Osteocyte (in vitro differentiated cells): ENCODE measurements at regions not wholly inside any gene's neighbourhood (a gene's known extent, or its start where the extent isn't known, plus 50 kb on each side); places are given as distances from the start of the nearest gene placed in this dataset.

Experiments
- DNase-seq: peaks from one replicate; pipeline ENCODE4 v3.0.0; 2021; ENCODE audit warnings: mixed read lengths; ENCODE audit not compliant: unreplicated experiment; ENCODE audit errors: extremely low spot score
- H3K27ac Mint-ChIP-seq: one replicate; pipeline ENCODE4 v1.8.0; 2021; ENCODE audit warnings: mild to moderate bottlenecking, mixed read lengths; ENCODE audit not compliant: unreplicated experiment
- H3K27me3 Mint-ChIP-seq: one replicate; pipeline ENCODE4 v1.8.0; 2021; ENCODE audit warnings: mixed read lengths; ENCODE audit not compliant: unreplicated experiment
- H3K36me3 Mint-ChIP-seq: one replicate; pipeline ENCODE4 v1.8.0; 2021; ENCODE audit warnings: mixed read lengths; ENCODE audit not compliant: unreplicated experiment
- H3K4me1 Mint-ChIP-seq: one replicate; pipeline ENCODE4 v1.8.0; 2021; ENCODE audit warnings: mixed read lengths; ENCODE audit not compliant: unreplicated experiment
- H3K4me3 Mint-ChIP-seq: one replicate; pipeline ENCODE4 v1.8.0; 2021; ENCODE audit warnings: mild to moderate bottlenecking, moderate library complexity, mixed read lengths; ENCODE audit not compliant: unreplicated experiment
- H3K9me3 Mint-ChIP-seq: one replicate; pipeline ENCODE4 v1.8.0; 2021; ENCODE audit warnings: mixed read lengths; ENCODE audit not compliant: unreplicated experiment
- TF ChIP-seq, protein P1 (sequence below): fragments of 200-600 bp; sonication (generic); IDR thresholded peaks from 2 replicates; pipeline ENCODE4 v1.5.0; 2021; ENCODE audit warnings: antibody characterized with exemption, mild to moderate bottlenecking, moderate library complexity

DNA sequence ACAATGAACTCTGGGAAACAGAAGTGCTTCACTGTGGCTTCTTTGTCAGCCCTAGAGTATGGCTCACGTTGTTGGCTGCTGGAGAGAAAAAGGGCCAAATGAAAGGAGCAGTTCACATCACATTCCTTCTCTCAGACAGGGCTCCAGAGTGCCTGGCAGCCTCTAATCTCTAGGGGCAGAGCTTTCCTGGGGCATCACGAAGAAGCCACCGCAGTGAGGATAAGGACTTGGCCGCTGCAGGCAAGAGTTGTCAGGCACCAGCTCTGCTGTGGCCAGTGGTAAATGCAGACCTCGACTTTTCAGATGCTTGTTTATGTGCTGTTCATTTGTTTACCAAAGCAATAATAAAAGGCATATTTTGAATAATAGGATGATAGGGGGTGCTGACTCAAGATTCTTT lies 227.2 kb downstream of the ICE1 start:
- Mint-ChIP-seq H3K4me3 (no peak overlapping the region), H3K27ac (no peak overlapping the region), H3K4me1 (no peaks in the 10 kb centered on the region), H3K36me3 (no peaks in the 10 kb centered on the region), H3K27me3 (no peaks in the 10 kb centered on the region), H3K9me3 (peaks cover 1% of the 10 kb centered on the region)
- TF ChIP-seq, protein P1, sequence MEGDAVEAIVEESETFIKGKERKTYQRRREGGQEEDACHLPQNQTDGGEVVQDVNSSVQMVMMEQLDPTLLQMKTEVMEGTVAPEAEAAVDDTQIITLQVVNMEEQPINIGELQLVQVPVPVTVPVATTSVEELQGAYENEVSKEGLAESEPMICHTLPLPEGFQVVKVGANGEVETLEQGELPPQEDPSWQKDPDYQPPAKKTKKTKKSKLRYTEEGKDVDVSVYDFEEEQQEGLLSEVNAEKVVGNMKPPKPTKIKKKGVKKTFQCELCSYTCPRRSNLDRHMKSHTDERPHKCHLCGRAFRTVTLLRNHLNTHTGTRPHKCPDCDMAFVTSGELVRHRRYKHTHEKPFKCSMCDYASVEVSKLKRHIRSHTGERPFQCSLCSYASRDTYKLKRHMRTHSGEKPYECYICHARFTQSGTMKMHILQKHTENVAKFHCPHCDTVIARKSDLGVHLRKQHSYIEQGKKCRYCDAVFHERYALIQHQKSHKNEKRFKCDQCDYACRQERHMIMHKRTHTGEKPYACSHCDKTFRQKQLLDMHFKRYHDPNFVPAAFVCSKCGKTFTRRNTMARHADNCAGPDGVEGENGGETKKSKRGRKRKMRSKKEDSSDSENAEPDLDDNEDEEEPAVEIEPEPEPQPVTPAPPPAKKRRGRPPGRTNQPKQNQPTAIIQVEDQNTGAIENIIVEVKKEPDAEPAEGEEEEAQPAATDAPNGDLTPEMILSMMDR, result no peak
- DNase-seq, result no peak

DNA sequence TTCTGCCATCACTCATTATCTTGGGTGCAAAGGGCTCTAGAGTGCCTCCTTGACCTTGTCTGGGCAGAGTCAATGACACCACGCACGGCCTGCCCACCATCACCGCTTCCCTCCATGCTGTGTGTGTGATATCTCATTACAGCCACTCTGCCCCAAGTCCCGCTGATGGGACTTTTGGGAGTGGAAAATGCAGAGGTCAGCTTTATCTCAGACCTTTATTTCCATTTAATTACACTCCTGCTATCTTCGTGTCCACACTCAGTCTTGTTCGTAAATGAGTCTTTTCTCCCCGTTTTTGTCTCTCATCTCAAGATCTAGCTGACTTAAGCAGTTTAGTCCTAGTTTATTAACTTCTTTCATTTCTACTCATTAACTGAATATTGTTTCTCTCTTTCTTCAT lies 226.2 kb downstream of the ICE1 start:
- H3K9me3 Mint-ChIP-seq, result no peaks in the 10 kb centered on the region
- no peak for DNase-seq
- H3K4me1 Mint-ChIP-seq, result no peaks in the 10 kb centered on the region
- H3K4me3 Mint-ChIP-seq, result no peak overlapping the region
- no peak overlapping the region for H3K27ac Mint-ChIP-seq
- H3K36me3 Mint-ChIP-seq, result no peaks in the 10 kb centered on the region
- TF ChIP-seq, protein P1, result no peak
- no peaks in the 10 kb centered on the region for H3K27me3 Mint-ChIP-seq

DNA sequence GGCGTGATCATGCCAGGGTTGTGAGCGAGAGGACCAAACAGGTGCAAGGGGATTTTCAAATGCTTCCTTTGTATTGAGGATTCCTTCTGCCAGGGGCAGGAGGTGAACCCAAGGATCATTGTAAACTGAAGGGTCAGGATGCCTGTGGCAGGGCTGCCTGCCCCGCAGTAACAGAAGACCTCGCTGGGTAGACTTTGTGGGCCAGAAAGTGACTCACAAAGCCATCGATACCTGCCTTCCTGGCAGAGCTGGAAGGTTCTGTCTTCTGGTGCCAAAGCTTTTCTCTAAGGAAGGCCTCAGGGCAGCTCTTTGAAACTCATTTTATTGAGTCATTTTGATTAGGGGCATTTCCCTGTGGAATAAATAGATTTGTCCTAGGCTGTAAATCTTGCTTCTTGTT lies 223.4 kb downstream of the ICE1 start:
- Mint-ChIP-seq H3K4me1 (no peaks in the 10 kb centered on the region), H3K36me3 (no peaks in the 10 kb centered on the region), H3K9me3 (no peaks in the 10 kb centered on the region), H3K27me3 (no peaks in the 10 kb centered on the region), H3K4me3 (no peak overlapping the region), H3K27ac (no peak overlapping the region)
- DNase-seq, result no peak
- TF ChIP-seq, protein P1, result no peak

DNA sequence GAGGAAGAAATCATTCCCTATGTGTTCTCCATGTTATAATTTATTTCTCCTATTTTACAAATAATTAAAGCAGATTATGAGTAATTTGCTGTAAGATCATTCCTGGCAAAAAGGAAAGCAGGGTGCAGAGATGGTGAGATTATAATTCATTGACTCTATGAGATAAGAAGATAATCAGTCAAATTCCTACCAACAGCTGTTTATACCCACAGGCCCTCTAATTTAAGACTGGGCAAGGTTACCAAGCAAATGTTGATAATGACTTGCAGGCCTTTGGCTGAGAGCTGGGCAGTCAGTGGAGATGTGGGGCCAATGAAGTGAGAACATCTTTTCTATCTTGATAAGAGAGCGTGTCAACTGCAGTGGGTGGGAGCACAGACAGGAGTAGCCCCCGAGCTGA lies 222.7 kb downstream of the ICE1 start:
- Mint-ChIP-seq H3K4me1 (no peaks in the 10 kb centered on the region), H3K27me3 (no peaks in the 10 kb centered on the region), H3K4me3 (no peak overlapping the region), H3K36me3 (no peaks in the 10 kb centered on the region), H3K27ac (no peak overlapping the region), H3K9me3 (no peaks in the 10 kb centered on the region)
- TF ChIP-seq, protein P1, result no peak
- DNase-seq, result no peak

DNA sequence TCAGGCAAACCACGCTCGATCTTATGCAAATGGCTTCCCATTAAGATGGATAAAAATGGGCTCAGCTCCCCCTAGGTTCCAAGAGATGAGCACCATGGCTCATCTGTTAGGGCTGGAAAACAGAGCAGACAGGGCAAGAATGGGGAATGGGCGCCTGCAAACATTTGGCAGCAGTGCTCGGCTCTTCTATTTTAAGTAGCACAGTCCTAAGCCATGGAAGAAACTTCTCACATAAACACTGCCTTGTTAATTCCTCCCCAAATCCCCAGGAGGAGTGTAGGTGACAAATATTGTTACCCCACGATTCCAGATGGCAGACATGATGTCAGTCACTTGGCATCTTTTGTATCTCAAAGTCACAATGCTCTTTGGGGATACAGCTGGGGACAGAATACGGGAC lies 221.8 kb downstream of the ICE1 start:
- Mint-ChIP-seq H3K4me1 (no peaks in the 10 kb centered on the region), H3K9me3 (no peaks in the 10 kb centered on the region), H3K27me3 (no peaks in the 10 kb centered on the region), H3K27ac (no peak overlapping the region), H3K4me3 (no peak overlapping the region), H3K36me3 (no peaks in the 10 kb centered on the region)
- TF ChIP-seq, protein P1, result no peak
- no peak for DNase-seq
